GM23338 (cell line): ENCODE measurements at regions not wholly inside any gene's neighbourhood (a gene's known extent, or its start where the extent isn't known, plus 50 kb on each side); places are given as distances from the start of the nearest gene placed in this dataset.

Experiments used
- CREB1 ChIP-seq: fragments of 250-450 bp; sonication (Bioruptor Pico); IDR thresholded peaks from 2 replicates; pipeline ENCODE4 v1.5.0; 2020; ENCODE audit warnings: low read depth, mild to moderate bottlenecking, moderate library complexity
- CTCF ChIP-seq, 2 experiments: fragments of 200-600 bp in 1 of 2; sonication (generic) in 1 of 2; conservative IDR thresholded peaks; 2 replicates each; pipeline versions ENCODE4 v1.5.1 to v1.6.1; 2016 to 2017; ENCODE audit warnings: antibody characterized with exemption in 2 of 2, low read depth in 2 of 2, mild to moderate bottlenecking in 2 of 2, moderate library complexity in 1 of 2
- EZH2 ChIP-seq: fragments of 200-600 bp; sonication (generic); IDR thresholded peaks from one replicate; pipeline ENCODE4 v1.8.0; 2017; ENCODE audit warnings: antibody characterized with exemption, mild to moderate bottlenecking, low read depth; ENCODE audit not compliant: unreplicated experiment
- EZH2phosphoT487 ChIP-seq: fragments of 200-600 bp; sonication (generic); IDR thresholded peaks from one replicate; pipeline ENCODE4 v1.8.1; 2018; ENCODE audit warnings: antibody characterized with exemption; ENCODE audit not compliant: unreplicated experiment
- POLR2AphosphoS5 ChIP-seq: IDR thresholded peaks from 2 replicates; pipeline ENCODE4 v1.6.1; 2016; ENCODE audit warnings: antibody characterized with exemption, low read depth
- REST ChIP-seq: IDR thresholded peaks from one replicate; pipeline ENCODE4 v1.6.1; 2018; ENCODE audit warnings: antibody characterized with exemption; ENCODE audit not compliant: unreplicated experiment
- STAT1 ChIP-seq: IDR thresholded peaks from one replicate; pipeline ENCODE4 v1.6.1; 2016; ENCODE audit warnings: antibody characterized with exemption; ENCODE audit not compliant: unreplicated experiment
- ZNF331 ChIP-seq: fragments of 250-450 bp; sonication (Bioruptor Pico); IDR thresholded peaks from 2 replicates; pipeline ENCODE4 v1.5.0; 2020; ENCODE audit warnings: low read depth, mild to moderate bottlenecking, moderate library complexity

- TF ChIP-seq CTCF (conservative IDR thresholded peaks at IDR 0.05; ENCODE audit: low read depth in 2 of 2), result no peak
- no peak for TF ChIP-seq REST
- no peak for TF ChIP-seq EZH2
- no peak for TF ChIP-seq EZH2phosphoT487
- no peak for TF ChIP-seq POLR2AphosphoS5
- no peak for TF ChIP-seq STAT1
- no peak for TF ChIP-seq CREB1
- TF ChIP-seq ZNF331 (CRISPR knock-in tag), result no peak
Measured at GRCh38 chr2:144325086-144325485, 194.8 kb downstream of the ZEB2 start.
